ENCODE measurements at regions not wholly inside any gene's neighbourhood (a gene's known extent, or its start where the extent isn't known, plus 50 kb on each side); places are given as distances from the start of the nearest gene placed in this dataset.

DNA sequence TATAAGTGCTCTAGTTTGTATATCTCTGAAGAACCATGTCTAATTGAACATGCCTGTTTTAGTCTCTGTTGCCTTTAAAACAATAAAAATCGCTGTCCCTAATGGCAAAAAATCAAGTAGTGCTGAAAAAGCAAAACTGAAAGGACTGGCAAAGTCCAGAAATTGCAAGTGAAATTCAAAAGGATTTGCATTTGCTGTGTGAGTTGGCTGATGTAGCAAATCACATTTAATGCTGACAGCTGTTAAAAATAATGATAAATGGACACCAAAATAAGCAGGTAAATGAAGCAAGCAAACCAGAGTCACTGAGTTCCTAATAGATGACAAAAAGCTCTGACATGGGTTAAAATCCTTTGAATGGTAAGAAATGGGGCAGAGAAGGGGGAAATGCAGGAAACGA is 874.1 kb downstream of the GRM8 start:
- DNase-seq (ENCODE audit: low spot score) = no peak

DNA sequence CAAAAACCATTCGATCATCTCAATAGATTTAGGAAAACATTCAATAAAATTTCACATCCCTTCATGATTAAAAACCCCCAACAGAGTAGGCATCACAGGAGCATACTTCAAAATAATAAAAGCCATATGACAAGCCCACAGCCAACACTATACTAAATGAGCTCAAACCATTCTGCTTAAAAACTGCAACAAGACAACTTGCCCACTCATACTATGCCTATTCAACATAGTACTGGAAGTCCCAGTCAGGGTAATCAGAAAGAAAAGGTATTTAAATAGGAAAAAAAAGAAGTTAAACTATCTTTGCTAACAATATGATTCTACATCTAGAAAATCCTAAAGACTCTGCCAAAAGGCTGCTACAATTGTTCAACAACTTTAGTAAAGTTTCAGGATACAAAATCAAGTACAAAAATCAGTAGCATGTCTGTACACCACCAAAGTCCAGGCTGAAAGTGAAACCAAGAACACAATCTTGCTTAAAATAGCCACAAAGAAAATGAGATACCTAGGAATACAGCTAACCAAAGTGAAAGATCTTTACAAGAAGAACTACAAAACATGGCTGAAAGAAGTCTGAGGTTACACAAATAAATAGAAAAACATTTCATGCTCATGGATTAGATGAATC is 882.6 kb downstream of the GRM8 start:
- no peak for DNase-seq (ENCODE audit: low spot score)

DNA sequence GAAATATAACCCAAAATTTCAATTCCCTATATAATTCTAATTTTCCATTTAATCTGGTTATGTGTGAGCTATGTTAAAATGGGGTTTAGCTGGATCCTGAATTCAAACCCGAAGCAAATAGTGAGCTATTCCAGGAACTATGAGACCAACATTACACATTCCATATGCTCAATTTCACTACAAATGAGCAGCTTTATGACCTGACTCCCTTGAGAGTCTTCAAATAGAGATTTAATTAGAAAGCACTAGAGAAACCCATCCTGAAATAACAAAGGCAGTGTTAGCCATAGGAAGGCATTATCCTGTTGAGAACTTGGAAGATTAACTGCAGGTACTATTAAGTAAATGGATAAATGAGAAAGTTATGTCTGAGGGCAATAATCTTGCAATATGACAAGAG is 890.0 kb downstream of the GRM8 start:
- no peak for DNase-seq (ENCODE audit: low spot score)

DNA sequence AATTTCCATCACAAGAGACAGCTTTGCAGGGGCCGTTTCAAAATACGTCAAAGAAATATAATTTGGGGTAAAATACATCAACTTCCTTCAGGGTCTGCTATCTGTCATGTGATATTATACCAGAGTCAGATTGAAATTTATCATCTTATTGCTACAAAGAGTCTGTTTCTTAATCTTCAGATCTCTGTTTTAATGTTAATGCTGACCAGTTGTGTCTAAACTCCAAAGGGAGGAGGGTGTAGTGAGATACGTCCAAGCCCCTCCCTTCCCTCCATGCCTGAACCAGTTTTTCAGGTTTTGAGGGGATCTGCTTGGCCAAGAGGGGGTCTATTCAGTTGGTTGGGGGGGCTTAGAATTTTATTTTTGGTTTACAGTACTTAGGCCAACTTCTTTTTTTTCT is 891.6 kb downstream of the GRM8 start:
- DNase-seq (ENCODE audit: low spot score) = no peak

DNA sequence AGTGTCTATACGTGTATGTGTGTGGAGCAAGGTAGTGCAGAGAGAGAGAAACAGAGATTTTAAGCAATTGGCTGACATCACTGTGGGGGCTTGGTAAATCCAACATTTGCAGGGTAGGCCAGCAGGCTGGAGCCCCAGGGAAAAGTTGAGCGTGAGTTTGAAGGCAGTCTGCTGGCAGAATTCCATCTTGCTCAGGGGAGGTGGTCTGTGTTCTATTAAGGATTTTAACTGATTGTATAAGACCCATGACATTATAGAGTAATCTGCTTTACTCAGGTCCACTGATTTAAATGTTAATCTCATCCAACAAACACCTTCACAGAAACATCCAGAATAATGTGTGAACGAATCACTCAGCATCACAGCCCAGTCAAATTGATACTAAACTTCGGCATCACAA is 912.9 kb downstream of the GRM8 start:
- DNase-seq (ENCODE audit: low spot score) = no peak

DNA sequence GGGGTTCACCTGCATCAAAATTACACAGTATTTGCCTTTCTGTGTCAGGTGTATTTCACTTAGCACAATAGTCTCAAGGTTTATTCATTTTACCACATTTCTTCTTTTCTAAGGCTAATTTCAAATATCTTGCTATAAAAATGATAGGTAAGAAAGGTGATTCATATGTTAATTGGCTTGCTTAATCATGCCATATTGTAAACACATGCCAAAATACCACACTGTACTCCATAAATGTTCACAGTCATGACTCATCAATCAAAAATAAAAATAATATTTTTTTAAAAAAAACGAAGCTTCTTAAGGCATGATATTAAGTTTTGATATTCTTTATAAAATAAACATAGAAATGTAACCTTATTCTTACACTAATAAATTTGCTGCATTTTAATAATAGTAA is 947.1 kb downstream of the GRM8 start:
- DNase-seq (ENCODE audit: low spot score) = no peak

DNA sequence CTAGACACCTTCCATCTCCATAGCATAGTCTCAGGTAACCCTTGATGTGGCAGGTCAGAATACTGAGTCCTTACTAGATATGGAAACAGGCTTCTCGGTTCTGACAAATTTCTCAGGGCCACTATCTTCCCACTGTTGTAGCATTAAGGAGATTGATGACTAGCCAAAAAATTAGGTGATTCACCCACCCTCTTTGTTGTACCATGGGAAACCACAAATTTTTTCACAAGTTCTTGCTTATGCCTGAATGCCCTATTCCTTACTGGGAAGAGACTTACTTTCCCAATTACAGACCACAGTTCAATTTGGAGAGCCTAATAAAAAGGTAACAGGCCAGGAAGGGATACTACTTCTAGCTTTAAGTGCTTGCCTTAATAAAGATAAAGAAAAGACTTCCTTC is 948.8 kb downstream of the GRM8 start:
- DNase-seq (ENCODE audit: low spot score) = no peak

DNA sequence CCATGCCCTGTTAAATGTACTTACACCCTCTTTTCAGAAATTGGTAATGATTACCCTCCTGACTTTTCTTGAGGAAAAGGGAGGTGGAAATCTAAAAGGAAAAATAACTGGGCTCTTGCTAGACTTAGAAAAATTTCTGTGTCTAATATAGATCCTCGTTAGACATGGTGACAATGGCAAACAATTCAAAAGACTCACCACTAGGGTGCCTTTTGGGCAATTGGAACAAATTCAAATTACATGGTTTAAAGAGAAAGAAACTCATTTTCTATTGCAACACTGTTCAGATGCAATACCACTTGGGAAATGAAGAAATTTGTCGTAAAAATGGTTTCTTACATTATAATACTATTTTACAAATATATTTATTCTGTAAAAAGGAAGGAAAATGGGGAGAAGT is 950.1 kb downstream of the GRM8 start:
- no peak for DNase-seq (ENCODE audit: low spot score)

DNA sequence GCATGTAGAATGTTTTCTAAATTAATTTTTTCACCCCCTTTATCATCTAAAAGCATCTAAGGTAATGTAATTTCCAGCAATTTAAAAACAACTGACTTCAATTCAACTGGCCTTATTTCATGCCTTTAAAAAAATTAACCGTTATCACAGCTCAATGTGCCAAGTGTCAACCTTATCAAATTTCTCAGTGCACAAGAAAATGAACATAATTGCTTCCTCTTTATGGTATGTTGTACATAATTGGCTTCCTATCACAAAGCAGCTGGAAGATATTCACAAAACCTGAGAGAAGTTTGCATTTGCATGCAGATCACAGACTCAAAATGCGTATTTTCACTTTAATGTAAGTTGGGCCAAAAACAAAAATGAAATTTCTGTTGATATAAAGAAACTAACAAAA is 966.4 kb downstream of the GRM8 start:
- DNase-seq (ENCODE audit: low spot score) = no peak

DNA sequence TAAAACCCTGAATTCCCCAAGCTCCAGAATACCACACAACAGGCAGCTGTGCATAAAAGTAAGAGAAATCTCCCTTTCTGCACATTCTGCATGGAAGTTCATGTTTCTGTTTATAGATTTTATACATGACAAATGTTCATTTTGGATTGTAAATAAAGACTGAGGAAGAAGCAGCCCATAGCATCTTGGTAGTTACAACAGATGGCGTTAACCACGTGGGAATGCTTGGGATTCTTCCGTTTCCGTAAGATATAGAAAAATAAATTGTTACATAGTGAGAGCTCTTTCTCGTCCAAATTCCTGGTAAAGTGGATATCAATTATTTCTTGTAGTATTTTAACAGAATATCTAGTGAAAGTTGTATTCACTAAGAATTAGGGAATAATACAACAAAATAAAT is 1016.5 kb downstream of the GRM8 start:
- DNase-seq (ENCODE audit: low spot score) = no peak

DNA sequence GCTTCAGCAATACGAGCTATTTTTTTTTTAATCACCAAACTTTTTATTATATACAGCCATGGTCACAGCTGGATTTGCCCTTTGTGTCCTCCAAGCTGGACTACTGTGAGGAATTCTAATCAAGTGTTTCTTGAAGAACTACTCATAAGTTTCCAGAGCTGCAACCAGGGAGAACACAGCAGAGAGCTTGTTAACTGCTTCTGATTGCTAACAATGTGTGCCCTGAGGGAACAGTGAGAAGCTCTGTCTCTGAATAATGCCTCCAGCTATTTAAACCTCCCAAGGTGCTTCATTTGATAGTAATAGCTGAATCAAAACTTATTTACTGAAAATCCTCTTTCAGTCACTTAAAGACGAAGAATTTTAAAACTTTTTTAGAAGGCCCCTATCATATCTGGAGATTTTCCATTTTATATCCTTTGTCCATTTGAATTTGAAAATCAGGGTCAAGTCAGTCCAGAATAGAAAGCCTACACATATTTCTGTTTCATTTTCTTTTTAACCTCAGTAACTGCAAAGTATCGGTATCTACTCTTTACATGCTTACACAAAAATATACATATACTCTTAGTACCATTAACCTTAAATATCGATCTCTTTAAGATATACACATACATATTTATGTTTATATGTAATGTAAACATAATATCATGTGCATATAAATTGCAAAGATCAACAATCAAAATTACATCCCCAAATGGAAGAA is 1024.2 kb downstream of the GRM8 start:
- no peak for DNase-seq (ENCODE audit: low spot score)

DNA sequence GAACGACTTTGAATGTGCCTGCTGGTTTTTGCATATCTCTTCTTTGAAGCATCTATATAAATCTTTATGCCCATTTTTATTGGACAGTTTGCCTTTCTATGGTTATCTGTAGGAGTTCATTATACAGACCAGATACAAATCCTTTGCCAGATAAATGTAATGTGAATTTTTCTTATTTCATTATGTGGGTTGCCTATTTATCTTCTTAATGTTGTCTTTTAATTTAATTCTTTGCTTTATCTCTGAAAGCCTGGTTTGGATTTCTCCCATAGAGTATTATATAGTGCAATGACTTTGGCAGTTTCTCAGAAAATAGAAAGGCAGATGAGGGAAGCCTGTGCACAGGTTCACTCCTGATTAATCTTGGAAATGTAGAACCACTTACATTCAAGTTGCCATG is 1025.1 kb downstream of the GRM8 start:
- DNase-seq (ENCODE audit: low spot score) = no peak

DNA sequence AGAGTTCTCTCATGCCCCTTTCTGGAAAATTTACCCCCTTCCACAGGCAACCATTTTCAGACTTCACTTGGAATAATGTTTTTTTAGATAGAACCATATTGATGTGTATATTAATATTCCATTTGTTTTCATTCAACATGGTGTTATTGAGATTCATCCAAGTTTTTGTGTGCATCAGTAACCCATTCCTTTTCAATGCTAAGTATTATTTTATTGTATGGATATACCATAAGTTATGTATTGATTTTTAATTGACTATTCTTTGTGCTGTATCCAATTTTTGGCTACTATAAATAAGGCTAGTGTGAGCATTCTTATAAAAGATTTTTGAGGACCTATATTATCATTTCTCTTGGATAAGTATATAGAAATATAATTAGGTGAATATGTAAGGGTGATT is 1025.7 kb downstream of the GRM8 start:
- no peak for DNase-seq (ENCODE audit: low spot score)

DNA sequence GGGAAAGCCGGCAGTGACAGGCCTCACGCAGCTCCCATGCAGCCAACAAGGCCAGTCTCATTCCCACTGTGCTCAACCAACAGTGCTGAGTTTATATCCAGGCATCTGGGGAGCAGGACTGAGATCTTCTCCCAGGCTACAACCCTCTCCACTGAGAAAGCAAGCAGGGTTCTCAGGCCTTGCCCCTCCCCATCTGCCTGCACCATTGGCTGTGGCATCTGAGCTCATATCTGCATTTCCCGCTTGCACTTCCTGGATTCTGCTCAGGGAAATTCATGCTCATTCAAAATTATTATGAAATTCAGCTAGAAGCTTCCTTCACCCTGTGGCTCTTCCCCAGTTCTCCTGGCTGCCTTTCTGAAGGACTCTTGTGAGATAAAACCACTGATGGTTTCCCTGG is 1029.0 kb downstream of the GRM8 start:
- no peak for DNase-seq (ENCODE audit: low spot score)

DNA sequence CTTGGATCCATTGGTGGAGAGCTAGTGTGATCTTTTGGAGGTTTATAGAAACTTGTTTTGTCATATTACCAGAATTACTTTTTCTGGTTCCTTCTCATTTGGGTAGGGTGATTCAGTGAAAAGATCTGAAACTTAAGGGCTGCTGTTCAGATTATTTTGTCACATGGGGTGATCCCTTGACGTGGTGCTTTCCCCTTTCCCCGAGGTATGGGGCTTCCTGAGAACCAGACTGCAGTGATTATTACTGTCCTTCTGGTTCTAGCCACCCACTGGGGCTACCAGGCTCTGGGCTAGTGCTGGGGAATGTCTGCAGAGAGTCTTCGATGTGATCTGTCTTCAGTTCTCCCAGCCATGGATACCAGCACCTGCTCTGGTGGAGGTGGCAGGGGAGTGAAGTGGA is 1030.0 kb downstream of the GRM8 start:
- no peak for DNase-seq (ENCODE audit: low spot score)

DNA sequence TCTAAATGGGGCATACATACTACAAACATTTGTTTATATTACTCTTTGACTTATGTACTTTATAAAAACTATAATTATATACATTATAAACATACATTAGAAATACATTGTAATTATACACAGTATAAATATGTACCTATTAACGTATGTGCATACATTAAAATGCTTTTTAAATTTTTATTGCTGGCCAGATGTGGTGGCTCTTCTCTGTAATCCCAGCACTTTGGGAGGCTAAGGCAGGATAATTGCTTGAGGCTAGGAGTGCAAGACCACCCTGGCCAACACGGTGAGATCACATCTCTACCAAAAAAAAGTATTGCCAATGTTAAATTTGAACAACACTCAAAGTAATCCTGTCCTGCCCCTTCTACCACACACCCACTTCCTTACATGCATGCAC is 1037.0 kb downstream of the GRM8 start:
- no peak for DNase-seq (ENCODE audit: low spot score)

DNA sequence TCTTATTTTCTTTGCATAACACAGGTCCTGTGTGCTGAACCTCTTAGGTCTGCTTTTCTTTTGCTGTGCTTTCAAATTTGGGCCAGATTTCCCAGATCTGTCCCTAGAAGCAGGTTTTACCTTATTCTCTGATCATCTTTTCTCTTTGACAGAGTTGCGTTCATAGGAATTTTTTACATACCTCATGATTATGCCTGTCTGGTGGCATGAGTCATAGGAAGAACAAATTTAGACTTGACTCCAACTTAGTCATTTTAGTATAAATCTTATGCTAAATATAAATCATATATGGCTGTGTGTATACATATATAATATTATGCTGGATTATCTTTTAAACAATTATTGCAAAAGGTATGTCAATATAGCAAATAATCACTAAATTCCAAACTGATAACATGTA is 1038.9 kb downstream of the GRM8 start:
- DNase-seq (ENCODE audit: low spot score) = no peak

DNA sequence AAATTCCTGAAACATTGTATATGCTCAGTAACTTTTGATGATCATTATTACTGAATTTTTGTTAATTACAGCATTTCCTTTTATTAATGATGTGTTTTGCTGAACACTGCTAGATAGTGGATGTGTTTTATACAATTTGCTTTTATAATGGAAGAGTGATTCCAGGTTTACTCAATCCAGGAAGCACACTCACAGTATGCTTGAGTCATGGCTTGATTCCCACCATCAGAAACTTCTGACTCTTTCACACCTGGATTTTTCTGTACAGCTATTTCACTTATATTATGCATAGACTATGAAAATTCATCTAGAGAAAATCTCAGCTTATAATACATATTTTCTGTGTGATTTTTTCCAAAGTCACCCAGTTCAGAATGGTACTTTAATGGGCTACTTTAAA is 1040.9 kb downstream of the GRM8 start:
- DNase-seq (ENCODE audit: low spot score) = no peak

DNA sequence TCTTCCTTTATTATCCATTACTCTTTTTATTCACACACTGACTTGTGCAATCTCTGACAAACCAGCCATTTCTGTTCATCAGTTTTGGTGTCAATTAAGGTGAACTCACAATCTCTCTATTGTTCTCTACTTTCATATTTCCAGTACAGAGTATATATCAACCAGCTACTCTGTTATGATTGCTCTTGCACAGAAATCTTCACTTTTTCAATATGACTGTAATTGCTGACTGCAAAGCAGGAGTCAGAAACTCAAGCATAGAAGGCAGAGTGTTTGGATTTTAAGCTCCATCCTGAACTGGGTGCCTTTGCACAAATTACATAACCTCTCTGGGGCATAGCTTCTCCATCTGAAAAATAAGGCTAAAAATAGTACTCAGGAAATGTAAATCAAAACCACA is 1042.0 kb downstream of the GRM8 start:
- DNase-seq (ENCODE audit: low spot score) = no peak

DNA sequence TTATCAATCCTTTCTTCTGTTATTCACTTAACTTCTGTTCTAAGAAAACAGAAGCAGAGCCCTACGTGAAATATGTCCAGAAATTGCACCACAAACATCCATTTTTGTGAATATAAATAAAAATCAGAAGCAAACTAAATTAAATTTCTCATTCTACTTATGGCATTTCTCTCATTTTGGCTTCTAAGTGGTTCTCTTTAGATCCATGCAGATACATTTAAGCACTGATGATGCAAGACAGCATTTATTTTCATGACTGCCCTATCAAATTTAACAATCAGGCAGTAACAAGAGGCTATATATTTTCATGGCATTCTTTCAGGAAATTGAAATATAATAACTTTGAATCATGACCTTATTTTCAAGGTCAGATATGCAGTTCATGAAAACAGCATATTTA is 1049.6 kb downstream of the GRM8 start:
- DNase-seq (ENCODE audit: low spot score) = no peak

DNA sequence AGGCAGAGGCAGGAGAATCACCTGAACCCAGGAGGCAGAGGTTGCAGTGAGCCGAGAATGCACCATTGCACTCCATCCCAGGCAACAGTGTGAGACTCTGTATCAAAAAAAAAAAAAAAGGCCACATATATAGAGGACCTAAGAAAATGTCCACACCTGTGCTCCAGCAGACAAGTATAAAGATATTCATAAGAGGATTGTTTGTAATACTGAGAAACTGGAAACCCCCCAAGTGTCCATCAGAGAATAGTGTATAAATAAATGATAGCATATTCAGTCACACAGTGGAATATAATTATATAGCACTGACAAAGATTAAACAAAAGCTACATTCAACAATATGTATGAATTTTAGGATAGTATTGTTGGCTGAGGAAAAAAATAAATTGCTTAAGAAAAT is 1050.6 kb downstream of the GRM8 start:
- DNase-seq (ENCODE audit: low spot score) = no peak

DNA sequence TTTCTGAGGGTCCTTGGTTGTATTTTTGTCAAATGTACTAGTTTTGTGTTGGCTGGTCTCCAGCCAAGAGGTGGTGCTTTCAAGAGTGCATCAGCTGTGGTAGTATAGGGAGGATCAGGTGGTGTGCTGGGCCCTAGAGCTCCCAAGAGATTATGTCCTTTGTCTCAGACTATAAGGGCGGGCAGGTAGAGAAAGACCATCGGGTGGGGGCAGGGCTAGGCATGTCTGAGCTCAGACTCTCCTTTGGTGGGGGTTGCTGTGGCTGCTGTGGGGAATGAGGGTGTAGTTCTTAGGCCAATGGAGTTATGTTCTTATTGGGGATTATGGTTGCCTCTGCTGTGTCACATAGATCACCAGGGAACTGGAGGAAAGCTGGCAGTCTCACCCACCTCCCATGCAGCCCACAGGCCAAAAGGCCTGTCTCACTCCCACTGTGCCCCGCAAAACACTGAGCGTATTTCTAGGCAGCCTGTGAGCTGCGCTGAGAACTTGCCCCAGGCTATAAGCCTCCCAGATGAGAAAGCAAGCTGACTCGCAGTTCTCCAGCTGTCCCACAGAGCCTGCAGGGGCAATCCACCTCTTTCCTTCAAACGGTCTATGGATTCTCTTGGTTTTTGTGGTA is 1066.7 kb downstream of the GRM8 start:
- no peak for DNase-seq (ENCODE audit: low spot score)

DNA sequence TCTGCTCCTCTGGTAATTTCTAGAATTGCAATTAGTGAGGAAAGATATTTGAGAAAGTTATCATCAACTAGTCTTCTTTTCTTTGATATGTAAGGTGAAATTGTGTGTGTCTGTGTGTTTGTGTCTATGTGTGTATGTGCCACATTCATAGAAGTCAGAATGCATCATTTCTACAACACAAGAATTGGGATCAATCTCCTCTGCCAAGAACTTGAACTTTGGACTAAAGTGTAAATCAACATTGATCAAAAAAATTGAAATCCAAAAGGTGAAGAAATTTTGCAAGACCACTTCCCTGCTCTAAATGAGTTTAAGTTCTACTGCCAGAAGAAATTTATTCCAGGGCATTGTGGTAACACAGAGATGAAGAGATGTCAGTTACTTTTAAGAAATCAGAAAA is 1072.8 kb downstream of the GRM8 start:
- no peak for DNase-seq (ENCODE audit: low spot score)

DNA sequence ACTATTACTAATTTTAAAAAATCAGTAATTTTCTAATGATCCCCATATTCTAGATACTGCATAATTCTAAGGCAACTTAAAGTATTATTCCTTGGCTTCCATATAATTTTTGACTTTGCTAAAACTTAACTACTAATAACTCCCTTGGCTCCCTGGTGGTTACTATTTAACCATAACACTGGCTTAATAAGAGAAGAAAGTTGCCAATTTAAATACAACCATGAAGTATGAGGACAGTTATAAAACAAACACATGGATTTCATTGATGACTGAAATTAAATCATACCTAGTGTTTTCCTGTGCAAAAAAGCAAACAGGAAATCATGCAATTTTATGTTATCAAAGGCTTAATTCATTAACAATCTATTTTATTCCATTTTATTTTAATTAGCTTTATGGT is 1073.9 kb downstream of the GRM8 start:
- no peak for DNase-seq (ENCODE audit: low spot score)

All from COLO829 (cell line).